ENCODE measurements at regions not wholly inside any gene's neighbourhood (a gene's known extent, or its start where the extent isn't known, plus 50 kb on each side); places are given as distances from the start of the nearest gene placed in this dataset.

GRCh38 chr6:9628819-9629218 is 786.1 kb downstream of the TFAP2A start:
- no peaks in the 10 kb centered on the region for H3K4me1 ChIP-seq (ENCODE audit: low read depth)
- DNase-seq (ENCODE audit: low read depth in 1 of 2, low spot score in 1 of 2): no peak
- TF ChIP-seq, protein P1, sequence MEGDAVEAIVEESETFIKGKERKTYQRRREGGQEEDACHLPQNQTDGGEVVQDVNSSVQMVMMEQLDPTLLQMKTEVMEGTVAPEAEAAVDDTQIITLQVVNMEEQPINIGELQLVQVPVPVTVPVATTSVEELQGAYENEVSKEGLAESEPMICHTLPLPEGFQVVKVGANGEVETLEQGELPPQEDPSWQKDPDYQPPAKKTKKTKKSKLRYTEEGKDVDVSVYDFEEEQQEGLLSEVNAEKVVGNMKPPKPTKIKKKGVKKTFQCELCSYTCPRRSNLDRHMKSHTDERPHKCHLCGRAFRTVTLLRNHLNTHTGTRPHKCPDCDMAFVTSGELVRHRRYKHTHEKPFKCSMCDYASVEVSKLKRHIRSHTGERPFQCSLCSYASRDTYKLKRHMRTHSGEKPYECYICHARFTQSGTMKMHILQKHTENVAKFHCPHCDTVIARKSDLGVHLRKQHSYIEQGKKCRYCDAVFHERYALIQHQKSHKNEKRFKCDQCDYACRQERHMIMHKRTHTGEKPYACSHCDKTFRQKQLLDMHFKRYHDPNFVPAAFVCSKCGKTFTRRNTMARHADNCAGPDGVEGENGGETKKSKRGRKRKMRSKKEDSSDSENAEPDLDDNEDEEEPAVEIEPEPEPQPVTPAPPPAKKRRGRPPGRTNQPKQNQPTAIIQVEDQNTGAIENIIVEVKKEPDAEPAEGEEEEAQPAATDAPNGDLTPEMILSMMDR (IDR thresholded peaks at IDR 0.05; ENCODE audit: low read depth, low read length): no peak
- H3K27me3 ChIP-seq: no peaks in the 10 kb centered on the region
- no peak overlapping the region for H3K4me3 ChIP-seq
- H3K9me3 ChIP-seq (ENCODE audit: low read depth): no peaks in the 10 kb centered on the region
- H3K27ac ChIP-seq: no peak overlapping the region
- no peaks in the 10 kb centered on the region for H3K36me3 ChIP-seq

DNA sequence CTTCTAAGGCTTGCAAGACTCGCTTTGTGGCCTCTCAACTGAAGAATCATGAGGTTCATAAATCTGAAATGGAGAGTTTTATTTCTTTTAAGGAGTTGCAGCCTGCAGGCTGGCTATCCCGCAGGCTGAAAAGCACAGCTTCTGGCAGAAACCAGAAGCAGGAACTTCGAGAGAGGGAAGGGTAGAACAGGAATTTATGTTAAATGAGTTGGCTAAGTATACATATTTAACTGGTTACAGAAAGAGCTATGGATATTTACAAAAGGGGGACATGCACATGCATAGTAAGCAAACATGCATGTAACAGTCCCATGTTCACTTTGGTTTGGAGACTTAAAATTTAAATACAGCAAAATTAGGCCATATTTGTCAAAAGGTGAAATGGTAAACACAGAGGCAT is 787.0 kb downstream of the TFAP2A start:
- TF ChIP-seq, protein P1 (IDR thresholded peaks at IDR 0.05; ENCODE audit: low read depth, low read length): no peak
- Histone ChIP-seq H3K27me3 (no peaks in the 10 kb centered on the region), H3K4me1 (ENCODE audit: low read depth) (no peaks in the 10 kb centered on the region), H3K27ac (no peak overlapping the region), H3K36me3 (no peaks in the 10 kb centered on the region), H3K4me3 (no peak overlapping the region), H3K9me3 (ENCODE audit: low read depth) (no peaks in the 10 kb centered on the region)
- DNase-seq (ENCODE audit: low read depth in 1 of 2, low spot score in 1 of 2): no peak

- TF ChIP-seq, protein P1 (IDR thresholded peaks at IDR 0.05; ENCODE audit: low read depth, low read length): no peak
- no peak overlapping the region for H3K4me3 ChIP-seq
- no peaks in the 10 kb centered on the region for H3K4me1 ChIP-seq (ENCODE audit: low read depth)
- H3K27me3 ChIP-seq: no peaks in the 10 kb centered on the region
- DNase-seq (ENCODE audit: low read depth in 1 of 2, low spot score in 1 of 2): peak in 1 of 2 donors; percentile 56
- H3K27ac ChIP-seq: no peak overlapping the region
- no peaks in the 10 kb centered on the region for H3K9me3 ChIP-seq (ENCODE audit: low read depth)
- H3K36me3 ChIP-seq: no peaks in the 10 kb centered on the region
Observed at GRCh38 chr6:9623985-9624384, 790.9 kb downstream of the TFAP2A start.

GRCh38 chr6:9623228-9623832 is 791.5 kb downstream of the TFAP2A start:
- H3K27ac ChIP-seq: no peak overlapping the region
- no peaks in the 10 kb centered on the region for H3K4me1 ChIP-seq (ENCODE audit: low read depth)
- no peaks in the 10 kb centered on the region for H3K27me3 ChIP-seq
- TF ChIP-seq, protein P1 (IDR thresholded peaks at IDR 0.05; ENCODE audit: low read depth, low read length): no peak
- no peaks in the 10 kb centered on the region for H3K9me3 ChIP-seq (ENCODE audit: low read depth)
- no peaks in the 10 kb centered on the region for H3K36me3 ChIP-seq
- H3K4me3 ChIP-seq: no peak overlapping the region
- no peak for DNase-seq (ENCODE audit: low read depth in 1 of 2, low spot score in 1 of 2)

GRCh38 chr6:9621276-9621675 is 793.6 kb downstream of the TFAP2A start:
- no peak overlapping the region for H3K27ac ChIP-seq
- no peak overlapping the region for H3K4me3 ChIP-seq
- no peaks in the 10 kb centered on the region for H3K9me3 ChIP-seq (ENCODE audit: low read depth)
- H3K4me1 ChIP-seq (ENCODE audit: low read depth): no peaks in the 10 kb centered on the region
- no peaks in the 10 kb centered on the region for H3K27me3 ChIP-seq
- H3K36me3 ChIP-seq: no peaks in the 10 kb centered on the region
- TF ChIP-seq, protein P1 (IDR thresholded peaks at IDR 0.05; ENCODE audit: low read depth, low read length): no peak
- DNase-seq (ENCODE audit: low read depth in 1 of 2, low spot score in 1 of 2): no peak
